GM12873 (cell line): ENCODE measurements at regions not wholly inside any gene's neighbourhood (a gene's known extent, or its start where the extent isn't known, plus 50 kb on each side); places are given as distances from the start of the nearest gene placed in this dataset.

Experiments
- CTCF ChIP-seq: IDR thresholded peaks from 2 replicates; pipeline ENCODE4 v1.5.1; 2012; ENCODE audit warnings: low read depth, mild to moderate bottlenecking, moderate library complexity, low read length, control low read depth; ENCODE audit not compliant: insufficient read depth; ENCODE audit errors: missing control alignments

GRCh38 chr6:21334651-21335050, 258.9 kb upstream of the SOX4 start:
- no peak for TF ChIP-seq CTCF

- TF ChIP-seq CTCF: no peak
Measured at GRCh38 chr6:21335591-21335990, 258.0 kb upstream of the SOX4 start.

GRCh38 chr6:21337263-21337662, 256.3 kb upstream of the SOX4 start:
- no peak for TF ChIP-seq CTCF

GRCh38 chr6:21340573-21340972, 253.0 kb upstream of the SOX4 start:
- TF ChIP-seq CTCF: no peak

GRCh38 chr6:21341910-21342309, 251.6 kb upstream of the SOX4 start:
- TF ChIP-seq CTCF: no peak

- TF ChIP-seq CTCF: no peak
Measured at GRCh38 chr6:21342501-21342900, 251.1 kb upstream of the SOX4 start.

- TF ChIP-seq CTCF: no peak
Measured at GRCh38 chr6:21348146-21348503, 245.4 kb upstream of the SOX4 start.
